HEK293 (cell line): ENCODE measurements at regions not wholly inside any gene's neighbourhood (a gene's known extent, or its start where the extent isn't known, plus 50 kb on each side); places are given as distances from the start of the nearest gene placed in this dataset.
A peak's percentile ranks its signal among the peaks of the same experiment; 100 is the strongest.

Experiments
- FEZF1 ChIP-seq: fragments of 450-650 bp; formaldehyde crosslinking; IDR thresholded peaks from 2 replicates; pipeline ENCODE4 v1.5.1; 2016; ENCODE audit warnings: missing biosample characterization, missing genetic modification characterization
- GFI1B ChIP-seq: fragments of 450-650 bp; formaldehyde crosslinking; IDR thresholded peaks from 2 replicates; pipeline ENCODE4 v1.5.1; 2016; ENCODE audit warnings: missing biosample characterization, missing genetic modification characterization
- OSR2 ChIP-seq: fragments of 450-650 bp; formaldehyde crosslinking; IDR thresholded peaks from 2 replicates; pipeline ENCODE4 v1.5.1; 2016; ENCODE audit warnings: missing biosample characterization, missing genetic modification characterization
- REST ChIP-seq: fragments of 450-650 bp; formaldehyde crosslinking; IDR thresholded peaks from 2 replicates; pipeline ENCODE4 v1.5.1; 2016; ENCODE audit warnings: missing biosample characterization, missing genetic modification characterization
- SP7 ChIP-seq: fragments of 450-650 bp; formaldehyde crosslinking; IDR thresholded peaks from 2 replicates; pipeline ENCODE4 v1.5.1; 2016; ENCODE audit warnings: missing biosample characterization, missing genetic modification characterization
- WT1 ChIP-seq: fragments of 450-650 bp; formaldehyde crosslinking; IDR thresholded peaks from 2 replicates; pipeline ENCODE4 v1.5.1; 2016; ENCODE audit warnings: missing biosample characterization, missing genetic modification characterization
- YY1 ChIP-seq: fragments of 450-650 bp; formaldehyde crosslinking; IDR thresholded peaks from 2 replicates; pipeline ENCODE4 v1.5.1; 2018; ENCODE audit warnings: missing biosample characterization, missing genetic modification characterization
- ZNF121 ChIP-seq: fragments of 450-650 bp; formaldehyde crosslinking; IDR thresholded peaks from 2 replicates; pipeline ENCODE4 v1.5.1; 2016; ENCODE audit warnings: missing biosample characterization, missing genetic modification characterization
- ZNF184 ChIP-seq: fragments of 450-650 bp; IDR thresholded peaks from 2 replicates; pipeline ENCODE4 v1.5.1; 2018; ENCODE audit warnings: missing biosample characterization, mild to moderate bottlenecking, missing genetic modification characterization
- ZNF221 ChIP-seq: fragments of 450-650 bp; formaldehyde crosslinking; IDR thresholded peaks from 2 replicates; pipeline ENCODE4 v1.5.1; 2017; ENCODE audit warnings: missing biosample characterization, missing genetic modification characterization, borderline replicate concordance
- ZNF335 ChIP-seq: fragments of 450-650 bp; formaldehyde crosslinking; conservative IDR thresholded peaks from 2 replicates; pipeline ENCODE4 v1.5.1; 2016; ENCODE audit warnings: missing biosample characterization, missing genetic modification characterization
- ZNF341 ChIP-seq: fragments of 450-650 bp; formaldehyde crosslinking; IDR thresholded peaks from 2 replicates; pipeline ENCODE4; 2016; ENCODE audit warnings: low read depth, missing biosample characterization, missing genetic modification characterization
- ZNF366 ChIP-seq: fragments of 450-650 bp; formaldehyde crosslinking; conservative IDR thresholded peaks from 2 replicates; pipeline ENCODE4 v1.5.1; 2016; ENCODE audit warnings: missing biosample characterization, missing genetic modification characterization
- ZNF449 ChIP-seq: fragments of 450-650 bp; formaldehyde crosslinking; IDR thresholded peaks from 2 replicates; pipeline ENCODE4 v1.5.1; 2017; ENCODE audit warnings: missing biosample characterization, mild to moderate bottlenecking, missing genetic modification characterization, moderate library complexity
- ZNF518A ChIP-seq: fragments of 450-650 bp; formaldehyde crosslinking; conservative IDR thresholded peaks from 2 replicates; pipeline ENCODE4 v1.5.1; 2016; ENCODE audit warnings: low read depth, missing biosample characterization, missing genetic modification characterization
- ZNF600 ChIP-seq: fragments of 450-650 bp; formaldehyde crosslinking; IDR thresholded peaks from 2 replicates; pipeline ENCODE4 v1.5.1; 2016; ENCODE audit warnings: missing biosample characterization, missing genetic modification characterization
- ZNF677 ChIP-seq: fragments of 450-650 bp; IDR thresholded peaks from 2 replicates; pipeline ENCODE4 v1.5.0; 2018; ENCODE audit warnings: missing biosample characterization, mild to moderate bottlenecking, missing genetic modification characterization, moderate library complexity
- TF ChIP-seq, protein P1 (sequence below): fragments of 450-650 bp; formaldehyde crosslinking; IDR thresholded peaks from 2 replicates; pipeline ENCODE4; 2016; ENCODE audit warnings: missing biosample characterization, missing genetic modification characterization
- TF ChIP-seq, protein P2 (sequence below): fragments of 450-650 bp; formaldehyde crosslinking; IDR thresholded peaks from 2 replicates; pipeline ENCODE4 v1.5.1; 2016; ENCODE audit warnings: missing biosample characterization, missing genetic modification characterization
- TF ChIP-seq, protein P3 (sequence below): fragments of 450-650 bp; formaldehyde crosslinking; IDR thresholded peaks from 2 replicates; pipeline ENCODE4 v1.5.1; 2016; ENCODE audit warnings: missing biosample characterization, missing genetic modification characterization
- TF ChIP-seq, protein P4 (sequence below): fragments of 450-650 bp; formaldehyde crosslinking; IDR thresholded peaks from 2 replicates; pipeline ENCODE4 v1.5.1; 2017; ENCODE audit warnings: missing biosample characterization, missing genetic modification characterization

- TF ChIP-seq, protein P1, sequence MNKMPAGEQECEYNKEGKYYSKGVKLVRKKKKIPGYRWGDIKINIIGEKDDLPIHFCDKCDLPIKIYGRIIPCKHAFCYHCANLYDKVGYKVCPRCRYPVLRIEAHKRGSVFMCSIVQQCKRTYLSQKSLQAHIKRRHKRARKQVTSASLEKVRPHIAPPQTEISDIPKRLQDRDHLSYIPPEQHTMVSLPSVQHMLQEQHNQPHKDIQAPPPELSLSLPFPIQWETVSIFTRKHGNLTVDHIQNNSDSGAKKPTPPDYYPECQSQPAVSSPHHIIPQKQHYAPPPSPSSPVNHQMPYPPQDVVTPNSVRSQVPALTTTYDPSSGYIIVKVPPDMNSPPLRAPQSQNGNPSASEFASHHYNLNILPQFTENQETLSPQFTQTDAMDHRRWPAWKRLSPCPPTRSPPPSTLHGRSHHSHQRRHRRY (tag by site-specific recombination) = no peak
- TF ChIP-seq ZNF366 (tag by site-specific recombination) (peak; percentile 61; the same call in 1 of the 2 replicates), ZNF121 (tag by site-specific recombination) (no peak), FEZF1 (no peak), ZNF600 (peak; percentile 51; the same call in 1 of the 2 replicates), ZNF341 (tag by site-specific recombination) (no peak), ZNF184 (tag by site-specific recombination) (peak; percentile 72), GFI1B (tag by site-specific recombination) (0 out of 2 replicates have a peak, but pooled peaks have one; percentile 6), REST (tag by site-specific recombination) (no peak), WT1 (tag by site-specific recombination) (no peak), SP7 (tag by site-specific recombination) (peak; percentile 99), YY1 (tag by site-specific recombination) (no peak), ZNF221 (tag by site-specific recombination) (no peak), ZNF335 (tag by site-specific recombination) (peak; percentile 7; the same call in 1 of the 2 replicates), OSR2 (peak; percentile 77), ZNF449 (no peak), ZNF518A (tag by site-specific recombination) (no peak), ZNF677 (tag by site-specific recombination) (no peak)
- TF ChIP-seq, protein P2, sequence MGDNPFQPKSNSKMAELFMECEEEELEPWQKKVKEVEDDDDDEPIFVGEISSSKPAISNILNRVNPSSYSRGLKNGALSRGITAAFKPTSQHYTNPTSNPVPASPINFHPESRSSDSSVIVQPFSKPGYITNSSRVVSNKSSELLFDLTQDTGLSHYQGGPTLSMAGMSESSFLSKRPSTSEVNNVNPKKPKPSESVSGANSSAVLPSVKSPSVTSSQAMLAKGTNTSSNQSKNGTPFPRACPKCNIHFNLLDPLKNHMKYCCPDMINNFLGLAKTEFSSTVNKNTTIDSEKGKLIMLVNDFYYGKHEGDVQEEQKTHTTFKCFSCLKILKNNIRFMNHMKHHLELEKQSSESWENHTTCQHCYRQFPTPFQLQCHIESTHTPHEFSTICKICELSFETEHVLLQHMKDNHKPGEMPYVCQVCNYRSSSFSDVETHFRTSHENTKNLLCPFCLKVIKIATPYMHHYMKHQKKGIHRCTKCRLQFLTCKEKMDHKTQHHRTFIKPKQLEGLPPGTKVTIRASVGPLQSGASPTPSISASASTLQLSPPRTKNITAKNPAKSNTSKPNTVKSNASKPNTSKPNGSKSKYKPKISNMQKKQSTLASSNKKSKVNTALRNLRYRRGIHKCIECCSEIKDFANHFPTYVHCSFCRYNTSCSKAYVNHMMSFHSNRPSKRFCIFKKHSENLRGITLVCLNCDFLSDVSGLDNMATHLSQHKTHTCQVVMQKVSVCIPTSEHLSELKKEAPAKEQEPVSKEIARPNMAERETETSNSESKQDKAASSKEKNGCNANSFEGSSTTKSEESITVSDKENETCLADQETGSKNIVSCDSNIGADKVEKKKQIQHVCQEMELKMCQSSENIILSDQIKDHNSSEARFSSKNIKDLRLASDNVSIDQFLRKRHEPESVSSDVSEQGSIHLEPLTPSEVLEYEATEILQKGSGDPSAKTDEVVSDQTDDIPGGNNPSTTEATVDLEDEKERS (tag by site-specific recombination) = no peak
- TF ChIP-seq, protein P3, sequence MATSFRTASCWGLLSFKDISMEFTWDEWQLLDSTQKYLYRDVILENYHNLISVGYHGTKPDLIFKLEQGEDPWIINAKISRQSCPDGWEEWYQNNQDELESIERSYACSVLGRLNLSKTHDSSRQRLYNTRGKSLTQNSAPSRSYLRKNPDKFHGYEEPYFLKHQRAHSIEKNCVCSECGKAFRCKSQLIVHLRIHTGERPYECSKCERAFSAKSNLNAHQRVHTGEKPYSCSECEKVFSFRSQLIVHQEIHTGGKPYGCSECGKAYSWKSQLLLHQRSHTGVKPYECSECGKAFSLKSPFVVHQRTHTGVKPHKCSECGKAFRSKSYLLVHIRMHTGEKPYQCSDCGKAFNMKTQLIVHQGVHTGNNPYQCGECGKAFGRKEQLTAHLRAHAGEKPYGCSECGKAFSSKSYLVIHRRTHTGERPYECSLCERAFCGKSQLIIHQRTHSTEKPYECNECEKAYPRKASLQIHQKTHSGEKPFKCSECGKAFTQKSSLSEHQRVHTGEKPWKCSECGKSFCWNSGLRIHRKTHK (tag by site-specific recombination) = no peak
- TF ChIP-seq, protein P4, sequence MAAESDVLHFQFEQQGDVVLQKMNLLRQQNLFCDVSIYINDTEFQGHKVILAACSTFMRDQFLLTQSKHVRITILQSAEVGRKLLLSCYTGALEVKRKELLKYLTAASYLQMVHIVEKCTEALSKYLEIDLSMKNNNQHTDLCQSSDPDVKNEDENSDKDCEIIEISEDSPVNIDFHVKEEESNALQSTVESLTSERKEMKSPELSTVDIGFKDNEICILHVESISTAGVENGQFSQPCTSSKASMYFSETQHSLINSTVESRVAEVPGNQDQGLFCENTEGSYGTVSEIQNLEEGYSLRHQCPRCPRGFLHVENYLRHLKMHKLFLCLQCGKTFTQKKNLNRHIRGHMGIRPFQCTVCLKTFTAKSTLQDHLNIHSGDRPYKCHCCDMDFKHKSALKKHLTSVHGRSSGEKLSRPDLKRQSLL (tag by site-specific recombination) = no peak
Measured at GRCh38 chr10:8159341-8160165, 105.1 kb downstream of the GATA3 start (continued).
